GM12874 (cell line): ENCODE measurements at regions not wholly inside any gene's neighbourhood (a gene's known extent, or its start where the extent isn't known, plus 50 kb on each side); places are given as distances from the start of the nearest gene placed in this dataset.

Experiments
- CTCF ChIP-seq: IDR thresholded peaks from 2 replicates; pipeline ENCODE4 v1.5.1; 2011; ENCODE audit warnings: low read depth, mild to moderate bottlenecking, control low read depth, low read length, moderate library complexity; ENCODE audit not compliant: insufficient read depth

GRCh38 chr3:18189282-18190050, 235.7 kb downstream of the SATB1 start:
- TF ChIP-seq CTCF = no peak

GRCh38 chr3:18188491-18188890, 236.6 kb downstream of the SATB1 start:
- TF ChIP-seq CTCF = no peak

GRCh38 chr3:18185624-18186023, 239.5 kb downstream of the SATB1 start:
- TF ChIP-seq CTCF = no peak

GRCh38 chr3:18179521-18179920, 245.6 kb downstream of the SATB1 start:
- no peak for TF ChIP-seq CTCF

GRCh38 chr3:18177271-18177670, 247.9 kb downstream of the SATB1 start:
- TF ChIP-seq CTCF = no peak

- TF ChIP-seq CTCF = no peak
These were observed 265.5 kb downstream of the SATB1 start for GRCh38 chr3:18159681-18160080.

- no peak for TF ChIP-seq CTCF
These were observed 271.5 kb downstream of the SATB1 start for GRCh38 chr3:18153571-18154173.
